ENCODE measurements at regions not wholly inside any gene's neighbourhood (a gene's known extent, or its start where the extent isn't known, plus 50 kb on each side); places are given as distances from the start of the nearest gene placed in this dataset.

- Histone ChIP-seq H3K4ac (ENCODE audit: low read depth, low read length) (no peak overlapping the region), H4K91ac (ENCODE audit: insufficient read length, low read depth, low read length) (no peak overlapping the region), H3K27me3 (ENCODE audit: insufficient read depth, low read length) (no peaks in the 10 kb centered on the region), H2BK5ac (ENCODE audit: insufficient read length, low read length) (no peak overlapping the region), H3K4me2 (ENCODE audit: insufficient read depth, insufficient read length, low read length) (no peak overlapping the region), H4K5ac (ENCODE audit: insufficient read length, low read depth, low read length) (no peak overlapping the region), H4K20me1 (ENCODE audit: control insufficient read depth, insufficient read depth, insufficient read length) (no peaks in the 10 kb centered on the region), H3K9ac (ENCODE audit: extremely low read depth, insufficient read length, low read length) (no peak overlapping the region), H2BK12ac (ENCODE audit: insufficient read length, low read depth, low read length) (no peak overlapping the region), H2AK5ac (ENCODE audit: insufficient read length, low read length) (no peak overlapping the region), H2BK20ac (ENCODE audit: low read depth, low read length, poor library complexity, severe bottlenecking) (no peak overlapping the region), H3K9me3 (ENCODE audit: control insufficient read depth, low read depth, low read length) (no peaks in the 10 kb centered on the region), H4K8ac (replicated peaks; ENCODE audit: insufficient read length, low read depth, low read length) (no peak overlapping the region), H2BK15ac (ENCODE audit: low read depth, low read length) (no peak overlapping the region), H2AFZ (ENCODE audit: low read length) (no peak overlapping the region), H3K18ac (ENCODE audit: insufficient read length, low read depth, low read length) (no peak overlapping the region), H3T11ph (ENCODE audit: low read length) (no peak overlapping the region), H3K27ac (ENCODE audit: insufficient read length, low read depth, low read length) (no peak overlapping the region), H3K79me1 (ENCODE audit: insufficient read depth, low read depth, low read length, poor library complexity, severe bottlenecking) (no peaks in the 10 kb centered on the region), H3K4me1 (ENCODE audit: insufficient read depth, low read length) (no peaks in the 10 kb centered on the region), H3K23ac (ENCODE audit: insufficient read length, low read depth, low read length) (no peak overlapping the region), H3K56ac (ENCODE audit: insufficient read length, low read depth, low read length) (no peak overlapping the region), H3K79me2 (ENCODE audit: insufficient read depth, low read length) (no peaks in the 10 kb centered on the region), H3K23me2 (ENCODE audit: insufficient read length, low read depth, low read length, poor library complexity, severe bottlenecking) (no peaks in the 10 kb centered on the region), H3K14ac (ENCODE audit: insufficient read depth, low read length) (no peak overlapping the region), H2BK120ac (ENCODE audit: low read depth, low read length, poor library complexity, severe bottlenecking) (no peak overlapping the region)
- no peaks in the 10 kb centered on the region for H3K36me3 Mint-ChIP-seq (ENCODE audit: insufficient read depth in 1 of 3, low read depth in 3 of 3)
- no peak overlapping the region for H3K27ac Mint-ChIP-seq
- no peak for DNase-seq
- H3K27me3 Mint-ChIP-seq (ENCODE audit: low read depth), result no peaks in the 10 kb centered on the region
- no peak overlapping the region for H3K4me3 Mint-ChIP-seq
- no peaks in the 10 kb centered on the region; a peak in 2 of 5 replicates for H3K9me3 Mint-ChIP-seq
- H3K4me1 Mint-ChIP-seq, result peaks cover 0 to 4% of the 10 kb centered on the region in 2 experiments; a peak in 1 of 4 replicates
- TF ChIP-seq CTCF (conservative IDR thresholded peaks at IDR 0.05), result no peak
- WGBS (ENCODE audit: extremely low coverage, insufficient read length, low lambda C conversion rate), result no CpG with 5 or more reads among the region's 10 CpGs
Observed at GRCh38 chr3:115272036-115272824, 125.1 kb upstream of the ZBTB20 start.

All from H9 (cell line).